ENCODE measurements at regions not wholly inside any gene's neighbourhood (a gene's known extent, or its start where the extent isn't known, plus 50 kb on each side); places are given as distances from the start of the nearest gene placed in this dataset.

DNA sequence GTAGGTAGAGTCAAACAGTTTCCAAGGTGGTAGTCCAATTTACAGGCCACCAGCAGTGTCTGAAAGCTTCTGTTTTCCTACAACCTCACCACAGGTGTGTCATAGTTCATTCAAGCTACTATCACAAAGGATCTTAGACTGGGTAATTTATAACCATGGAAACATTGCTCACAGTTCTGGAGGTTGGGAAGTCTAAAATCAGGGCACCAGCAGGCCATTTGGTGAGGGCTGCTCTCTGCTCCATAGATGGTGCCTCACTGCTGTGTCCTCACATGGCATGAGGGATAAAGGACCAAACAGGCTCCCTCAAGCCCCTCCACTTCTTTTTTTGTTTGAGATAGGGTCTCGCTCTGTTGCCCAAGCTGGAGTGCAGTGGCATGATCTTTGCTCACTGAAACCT is 60.6 kb downstream of the ING1 start:
- TF ChIP-seq HNF4A (conservative IDR thresholded peaks at IDR 0.05) (no peak), TAF1 (conservative IDR thresholded peaks at IDR 0.05) (no peak), CTCF (IDR thresholded peaks at IDR 0.05; ENCODE audit: low read depth, low read length, missing input control) (no peak), SP1 (IDR thresholded peaks at IDR 0.05) (no peak), RAD21 (IDR thresholded peaks at IDR 0.05) (no peak), YY1 (IDR thresholded peaks at IDR 0.05) (no peak), FOXA1 (IDR thresholded peaks at IDR 0.05) (no peak), GABPA (IDR thresholded peaks at IDR 0.05 in 1 of 2, conservative IDR thresholded peaks at IDR 0.05 in 1 of 2) (no peak), EGR1 (IDR thresholded peaks at IDR 0.05; ENCODE audit: low read depth in 2 of 2) (no peak), JUND (IDR thresholded peaks at IDR 0.05) (no peak)
- TF ChIP-seq, protein P1, sequence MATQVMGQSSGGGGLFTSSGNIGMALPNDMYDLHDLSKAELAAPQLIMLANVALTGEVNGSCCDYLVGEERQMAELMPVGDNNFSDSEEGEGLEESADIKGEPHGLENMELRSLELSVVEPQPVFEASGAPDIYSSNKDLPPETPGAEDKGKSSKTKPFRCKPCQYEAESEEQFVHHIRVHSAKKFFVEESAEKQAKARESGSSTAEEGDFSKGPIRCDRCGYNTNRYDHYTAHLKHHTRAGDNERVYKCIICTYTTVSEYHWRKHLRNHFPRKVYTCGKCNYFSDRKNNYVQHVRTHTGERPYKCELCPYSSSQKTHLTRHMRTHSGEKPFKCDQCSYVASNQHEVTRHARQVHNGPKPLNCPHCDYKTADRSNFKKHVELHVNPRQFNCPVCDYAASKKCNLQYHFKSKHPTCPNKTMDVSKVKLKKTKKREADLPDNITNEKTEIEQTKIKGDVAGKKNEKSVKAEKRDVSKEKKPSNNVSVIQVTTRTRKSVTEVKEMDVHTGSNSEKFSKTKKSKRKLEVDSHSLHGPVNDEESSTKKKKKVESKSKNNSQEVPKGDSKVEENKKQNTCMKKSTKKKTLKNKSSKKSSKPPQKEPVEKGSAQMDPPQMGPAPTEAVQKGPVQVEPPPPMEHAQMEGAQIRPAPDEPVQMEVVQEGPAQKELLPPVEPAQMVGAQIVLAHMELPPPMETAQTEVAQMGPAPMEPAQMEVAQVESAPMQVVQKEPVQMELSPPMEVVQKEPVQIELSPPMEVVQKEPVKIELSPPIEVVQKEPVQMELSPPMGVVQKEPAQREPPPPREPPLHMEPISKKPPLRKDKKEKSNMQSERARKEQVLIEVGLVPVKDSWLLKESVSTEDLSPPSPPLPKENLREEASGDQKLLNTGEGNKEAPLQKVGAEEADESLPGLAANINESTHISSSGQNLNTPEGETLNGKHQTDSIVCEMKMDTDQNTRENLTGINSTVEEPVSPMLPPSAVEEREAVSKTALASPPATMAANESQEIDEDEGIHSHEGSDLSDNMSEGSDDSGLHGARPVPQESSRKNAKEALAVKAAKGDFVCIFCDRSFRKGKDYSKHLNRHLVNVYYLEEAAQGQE (IDR thresholded peaks at IDR 0.05) = no peak
- TF ChIP-seq, protein P2, sequence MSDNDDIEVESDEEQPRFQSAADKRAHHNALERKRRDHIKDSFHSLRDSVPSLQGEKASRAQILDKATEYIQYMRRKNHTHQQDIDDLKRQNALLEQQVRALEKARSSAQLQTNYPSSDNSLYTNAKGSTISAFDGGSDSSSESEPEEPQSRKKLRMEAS (IDR thresholded peaks at IDR 0.05) = no peak
